Thyroid gland (tissue), 4 donors: ENCODE measurements at regions not wholly inside any gene's neighbourhood (a gene's known extent, or its start where the extent isn't known, plus 50 kb on each side); places are given as distances from the start of the nearest gene placed in this dataset.

ENCODE experiments used
- POLR2A ChIP-seq, 2 donors: fragments of 450-650 bp; IDR thresholded peaks; one replicate each; pipeline ENCODE4 v1.6.1; 2017; ENCODE audit warnings: antibody characterized with exemption in 2 of 2, mild to moderate bottlenecking in 2 of 2, moderate library complexity in 1 of 2
- TF ChIP-seq, protein P1 (sequence below), 6 experiments: fragments of 200-600 bp in 3 of 6; fragments of 450-650 bp in 3 of 6; sonication (generic) in 3 of 6; IDR thresholded peaks; one replicate each; pipeline ENCODE4 v1.5.1; 2016 to 2019; ENCODE audit warnings: antibody characterized with exemption in 6 of 6, mild to moderate bottlenecking in 2 of 6, inconsistent platforms in 1 of 6, moderate library complexity in 1 of 6

DNA sequence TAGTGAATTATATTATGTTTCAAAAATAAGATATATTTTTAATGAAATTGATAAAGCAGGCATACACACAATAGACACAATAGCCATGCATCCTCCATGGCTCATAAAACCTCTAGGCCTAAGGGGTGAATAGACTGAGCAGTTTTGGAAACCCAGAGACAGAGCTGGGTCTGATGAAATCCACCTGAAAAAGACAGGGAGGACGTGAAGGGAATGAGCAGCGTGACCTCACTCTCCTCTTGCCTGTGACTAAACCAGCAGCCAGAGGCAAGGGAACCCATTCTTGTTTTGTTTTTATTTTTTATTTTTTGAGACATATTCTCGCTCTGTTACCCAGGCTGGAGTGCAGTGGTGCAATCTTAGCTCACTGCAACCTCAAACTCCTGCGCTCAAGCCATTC is 424.4 kb upstream of the FAM241A start:
- TF ChIP-seq, protein P1, sequence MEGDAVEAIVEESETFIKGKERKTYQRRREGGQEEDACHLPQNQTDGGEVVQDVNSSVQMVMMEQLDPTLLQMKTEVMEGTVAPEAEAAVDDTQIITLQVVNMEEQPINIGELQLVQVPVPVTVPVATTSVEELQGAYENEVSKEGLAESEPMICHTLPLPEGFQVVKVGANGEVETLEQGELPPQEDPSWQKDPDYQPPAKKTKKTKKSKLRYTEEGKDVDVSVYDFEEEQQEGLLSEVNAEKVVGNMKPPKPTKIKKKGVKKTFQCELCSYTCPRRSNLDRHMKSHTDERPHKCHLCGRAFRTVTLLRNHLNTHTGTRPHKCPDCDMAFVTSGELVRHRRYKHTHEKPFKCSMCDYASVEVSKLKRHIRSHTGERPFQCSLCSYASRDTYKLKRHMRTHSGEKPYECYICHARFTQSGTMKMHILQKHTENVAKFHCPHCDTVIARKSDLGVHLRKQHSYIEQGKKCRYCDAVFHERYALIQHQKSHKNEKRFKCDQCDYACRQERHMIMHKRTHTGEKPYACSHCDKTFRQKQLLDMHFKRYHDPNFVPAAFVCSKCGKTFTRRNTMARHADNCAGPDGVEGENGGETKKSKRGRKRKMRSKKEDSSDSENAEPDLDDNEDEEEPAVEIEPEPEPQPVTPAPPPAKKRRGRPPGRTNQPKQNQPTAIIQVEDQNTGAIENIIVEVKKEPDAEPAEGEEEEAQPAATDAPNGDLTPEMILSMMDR (IDR thresholded peaks at IDR 0.05) = no peak
- TF ChIP-seq POLR2A (IDR thresholded peaks at IDR 0.05) = no peak
